ENCODE measurements at regions not wholly inside any gene's neighbourhood (a gene's known extent, or its start where the extent isn't known, plus 50 kb on each side); places are given as distances from the start of the nearest gene placed in this dataset.
"Not testable (repeated sequence)": the region's sequence is repeated elsewhere in the genome, so short reads cannot be mapped to it uniquely, and the experiment has no call there.

- no peak for DNase-seq
Measured at GRCh38 chr3:35849496-35849895, 210.2 kb downstream of the ARPP21 start.

- no peak for DNase-seq
Measured at GRCh38 chr3:35849963-35850362, 210.6 kb downstream of the ARPP21 start.

GRCh38 chr3:35857004-35857403 lies 217.7 kb downstream of the ARPP21 start:
- no peak for DNase-seq

- DNase-seq: no peak
Measured at GRCh38 chr3:35862057-35862456, 222.7 kb downstream of the ARPP21 start.

GRCh38 chr3:35864871-35865270 lies 225.5 kb downstream of the ARPP21 start:
- DNase-seq: no peak

GRCh38 chr3:35867791-35868190 lies 228.5 kb downstream of the ARPP21 start:
- no peak for DNase-seq

- no peak for DNase-seq
Measured at GRCh38 chr3:35871009-35871408, 231.7 kb downstream of the ARPP21 start.

GRCh38 chr3:35883929-35884328 lies 244.6 kb downstream of the ARPP21 start:
- DNase-seq: no peak

- no peak for DNase-seq
Measured at GRCh38 chr3:35894735-35895134, 255.4 kb downstream of the ARPP21 start.

GRCh38 chr3:35899245-35899644 lies 259.9 kb downstream of the ARPP21 start:
- DNase-seq: no peak

- no peak for DNase-seq
Measured at GRCh38 chr3:35900079-35900478, 260.8 kb downstream of the ARPP21 start.

GRCh38 chr3:35908366-35909232 lies 269.3 kb downstream of the ARPP21 start:
- peak; percentile 1 for DNase-seq

GRCh38 chr3:35919160-35919559 lies 279.8 kb downstream of the ARPP21 start:
- DNase-seq: no peak

GRCh38 chr3:35921718-35922117 lies 282.4 kb downstream of the ARPP21 start:
- DNase-seq: no peak

GRCh38 chr3:35924070-35924469 lies 284.7 kb downstream of the ARPP21 start:
- DNase-seq: not testable (repeated sequence)

- no peak for DNase-seq
Measured at GRCh38 chr3:35927441-35927840, 288.1 kb downstream of the ARPP21 start.

- DNase-seq: no peak
Measured at GRCh38 chr3:35929158-35929557, 289.8 kb downstream of the ARPP21 start.

GRCh38 chr3:35931867-35932266 lies 292.5 kb downstream of the ARPP21 start:
- DNase-seq: no peak

- no peak for DNase-seq
Measured at GRCh38 chr3:35932995-35933394, 293.7 kb downstream of the ARPP21 start.

GRCh38 chr3:35936571-35936970 lies 297.2 kb downstream of the ARPP21 start:
- DNase-seq: no peak

GRCh38 chr3:35944926-35945710 lies 305.8 kb downstream of the ARPP21 start:
- no peak for DNase-seq

GRCh38 chr3:35946121-35946853 lies 307.0 kb downstream of the ARPP21 start:
- no peak for DNase-seq

GRCh38 chr3:35946854-35947515 lies 307.7 kb downstream of the ARPP21 start:
- DNase-seq: no peak
